Left kidney (tissue), 1 donor: ENCODE measurements at regions not wholly inside any gene's neighbourhood (a gene's known extent, or its start where the extent isn't known, plus 50 kb on each side); places are given as distances from the start of the nearest gene placed in this dataset.

Source experiments
- DNase-seq: peaks from one replicate; pipeline ENCODE4 v3.0.0-alpha.2; 2013

DNA sequence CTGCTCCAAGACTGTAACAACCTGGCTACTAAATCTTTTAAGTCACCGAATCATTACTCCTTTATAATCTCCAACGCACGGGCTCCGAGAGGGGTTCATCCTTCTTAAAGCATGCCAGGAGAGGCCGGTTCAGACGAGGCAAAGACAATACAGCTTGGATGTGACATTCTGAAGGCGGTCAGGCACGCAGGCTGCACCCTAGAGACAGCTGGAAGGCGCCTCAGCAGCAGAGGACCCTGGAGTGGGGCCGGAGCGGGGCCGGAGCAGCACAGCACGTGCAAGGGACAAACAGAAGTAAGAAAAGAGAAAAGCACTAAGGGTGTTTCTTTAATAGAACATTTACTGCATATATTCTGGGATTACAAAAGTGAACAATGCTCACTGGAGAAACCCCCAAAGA, 97.8 kb upstream of the PPP2R2D start:
- no peak for DNase-seq

DNA sequence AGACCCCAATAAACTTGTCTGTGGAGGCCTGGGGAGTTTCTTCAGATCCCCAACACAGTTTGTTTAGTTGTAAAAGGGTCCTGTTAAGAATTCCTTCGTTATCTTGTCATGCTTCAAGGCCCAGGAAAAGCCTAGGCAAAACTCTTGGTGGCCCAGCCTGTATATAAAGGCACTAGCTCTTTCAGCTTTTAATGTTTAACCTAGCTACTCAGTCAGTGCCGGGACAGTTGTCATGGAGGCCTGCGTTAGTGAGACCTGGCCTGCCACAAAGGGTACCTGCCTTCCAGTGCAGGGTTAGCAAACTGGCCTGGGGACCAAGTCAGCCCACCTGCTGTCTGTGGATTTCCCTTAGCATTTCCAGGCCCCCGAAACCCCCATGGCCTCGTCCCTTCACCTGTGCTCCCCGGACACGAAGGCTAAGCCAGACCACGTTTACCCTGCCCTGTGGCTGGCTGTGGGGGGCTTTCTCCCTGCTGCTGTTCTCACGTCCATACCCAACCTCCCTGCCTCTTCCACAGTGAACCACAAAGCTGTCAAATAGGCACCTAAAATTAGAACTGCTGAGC, 96.9 kb upstream of the PPP2R2D start:
- no peak for DNase-seq

DNA sequence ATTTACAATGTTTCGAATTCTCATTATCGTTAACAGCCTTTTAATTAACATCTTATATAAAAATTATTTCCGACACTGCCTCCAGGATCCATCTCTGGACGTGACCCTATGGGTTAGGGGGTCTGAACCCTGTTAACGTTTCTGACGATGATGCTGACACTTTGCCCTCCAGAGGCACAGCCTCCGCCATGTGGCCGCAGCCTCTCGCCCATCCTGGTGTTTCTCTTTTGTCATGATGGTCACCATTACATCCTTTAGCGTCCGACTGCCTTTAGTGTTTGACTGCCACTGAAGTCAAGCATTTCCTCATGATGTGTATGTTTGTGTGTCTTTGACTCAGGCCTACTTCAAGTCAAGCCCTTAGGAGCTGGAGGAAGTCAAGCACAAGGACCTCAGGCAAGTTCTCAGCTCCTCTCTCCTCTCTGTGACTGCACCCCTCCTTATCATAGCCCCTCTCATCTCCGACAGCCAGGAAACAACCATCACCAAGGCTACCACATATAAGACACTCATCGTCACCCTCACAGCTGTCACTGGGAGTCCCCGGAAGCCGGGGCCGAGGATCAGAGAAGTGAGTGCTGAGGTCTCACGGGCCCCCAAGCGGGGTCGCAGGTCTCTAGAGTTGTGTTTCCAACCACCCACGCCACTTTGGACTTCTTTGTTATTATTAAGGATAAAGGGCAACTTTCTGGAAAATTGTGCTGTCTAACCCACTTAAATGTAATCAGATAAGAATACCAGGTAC, 96.1 kb upstream of the PPP2R2D start:
- no peak for DNase-seq

GRCh38 chr10:131805696-131806095, 95.1 kb upstream of the PPP2R2D start:
- no peak for DNase-seq

DNA sequence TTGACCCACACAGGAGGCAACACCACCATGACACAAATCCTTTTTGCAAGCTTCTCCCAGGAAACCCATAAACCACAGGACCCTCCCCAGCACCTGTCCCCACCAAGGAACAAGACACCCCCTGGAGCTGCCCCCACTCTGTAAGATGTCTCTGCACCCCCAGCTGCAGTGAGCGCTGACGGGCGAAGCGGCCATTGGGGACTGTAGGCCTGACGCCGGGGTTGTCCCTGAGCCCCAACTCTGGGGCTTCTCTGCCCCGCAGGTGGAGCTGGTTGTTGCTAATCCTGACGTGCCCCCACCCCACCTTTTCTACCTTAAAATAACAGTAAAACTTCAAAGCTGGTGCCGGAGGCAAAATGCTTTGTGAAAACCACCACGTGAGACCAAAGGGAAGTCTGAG, 94.7 kb upstream of the PPP2R2D start:
- DNase-seq: no peak

- DNase-seq: no peak
Observed at GRCh38 chr10:131806646-131807317, 94.0 kb upstream of the PPP2R2D start.

DNA sequence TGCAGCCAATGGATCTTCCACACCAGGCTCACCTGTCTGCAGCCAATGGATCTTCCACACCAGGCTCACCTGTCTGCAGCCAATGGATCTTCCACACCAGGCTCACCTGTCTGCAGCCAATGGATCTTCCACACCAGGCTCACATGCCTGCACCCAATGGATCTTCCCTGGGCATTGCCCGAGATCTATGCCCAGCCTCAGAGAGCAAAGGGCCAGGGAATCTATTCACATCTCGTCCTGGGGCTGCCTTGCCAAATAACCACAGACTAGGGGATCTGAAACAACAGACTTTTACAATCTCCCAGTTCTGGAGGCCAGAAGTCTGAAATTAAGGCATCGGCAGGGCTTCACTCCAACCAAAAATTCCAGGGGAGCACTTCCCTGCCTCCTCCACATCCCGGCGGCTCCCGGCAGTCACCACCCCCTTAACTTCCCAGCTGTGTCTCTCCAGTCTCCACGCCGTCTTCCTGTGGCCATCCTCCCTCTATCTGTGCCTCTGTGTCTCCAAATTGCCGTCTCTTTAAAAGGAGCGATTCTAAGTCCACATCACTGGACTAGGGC, 92.4 kb upstream of the PPP2R2D start:
- DNase-seq: no peak

DNA sequence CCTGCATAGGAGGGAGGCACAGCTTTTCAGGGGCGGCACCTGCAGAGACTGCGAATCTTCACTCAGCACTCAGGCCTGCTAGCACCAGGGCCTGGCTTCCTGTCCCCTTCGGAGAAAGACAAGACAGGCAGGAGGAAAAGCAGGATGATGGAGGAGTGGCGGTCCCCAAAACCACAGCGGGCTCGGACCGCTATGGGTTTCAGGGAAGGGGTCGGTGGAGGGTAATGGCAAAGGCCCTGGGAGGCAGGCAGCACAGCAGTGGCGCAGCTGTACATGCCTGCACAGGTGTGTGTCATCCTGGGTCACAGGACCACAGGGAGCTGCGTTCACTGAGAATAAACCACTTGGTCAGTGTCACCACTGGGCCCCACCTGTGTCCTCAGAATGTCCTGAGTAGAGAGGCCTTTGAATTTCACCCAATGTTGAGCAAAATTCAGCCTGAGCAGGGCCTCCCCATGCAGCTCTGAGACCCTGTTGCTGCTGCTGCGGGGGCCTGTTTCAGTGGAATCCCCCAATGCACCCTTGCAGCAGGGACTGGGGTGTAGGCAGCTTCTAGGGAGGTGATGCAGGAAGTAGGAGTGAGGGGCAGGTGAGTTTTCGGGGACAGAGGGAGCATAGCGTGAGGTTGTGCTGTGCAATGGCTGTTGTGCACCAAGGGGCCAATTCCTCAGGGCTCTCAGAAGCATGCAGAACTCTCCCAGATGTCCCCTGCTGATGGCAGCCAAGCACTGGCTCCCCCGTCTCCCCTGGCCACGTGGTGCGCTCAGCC, 90.6 kb upstream of the PPP2R2D start:
- no peak for DNase-seq

DNA sequence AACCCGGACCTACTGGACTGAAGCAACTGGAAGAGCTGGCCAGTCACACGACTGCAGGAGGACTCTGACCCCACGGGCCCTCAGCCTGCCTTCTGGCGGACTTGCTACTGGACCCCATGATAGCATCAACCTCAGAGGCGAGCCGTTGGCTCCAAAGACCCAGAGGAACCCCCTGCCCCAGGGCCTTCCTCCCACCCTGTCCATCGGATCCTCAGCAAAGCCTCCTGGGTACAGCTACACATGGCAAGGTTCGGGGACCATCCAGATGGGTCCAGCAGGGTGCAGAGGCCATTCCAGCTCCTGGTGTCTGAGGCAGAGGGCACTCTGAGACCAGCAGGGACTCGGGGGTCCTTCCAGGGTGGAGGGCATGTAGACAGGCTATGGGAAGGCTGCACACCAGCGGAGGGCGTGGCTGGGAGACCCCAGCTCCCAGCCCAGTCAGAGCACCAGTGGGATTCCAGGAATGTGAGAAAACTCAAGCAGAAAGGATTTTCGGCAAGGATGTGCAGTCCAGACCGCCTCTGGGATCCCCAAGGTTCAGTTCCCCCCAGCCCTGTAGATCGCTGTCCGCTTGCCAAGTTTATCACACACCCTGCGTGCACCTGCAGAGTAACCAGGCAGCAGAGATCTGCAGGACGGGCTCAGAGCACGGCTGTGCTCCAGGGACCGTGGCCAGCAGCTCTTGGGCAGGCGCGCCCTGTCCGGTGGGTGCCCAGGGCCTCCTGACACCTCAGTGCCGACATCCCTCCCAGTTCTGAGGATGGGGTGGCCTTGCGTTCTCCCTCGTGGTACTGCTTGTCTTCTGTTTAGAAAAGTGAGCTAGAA, 89.8 kb upstream of the PPP2R2D start:
- DNase-seq: no peak

DNA sequence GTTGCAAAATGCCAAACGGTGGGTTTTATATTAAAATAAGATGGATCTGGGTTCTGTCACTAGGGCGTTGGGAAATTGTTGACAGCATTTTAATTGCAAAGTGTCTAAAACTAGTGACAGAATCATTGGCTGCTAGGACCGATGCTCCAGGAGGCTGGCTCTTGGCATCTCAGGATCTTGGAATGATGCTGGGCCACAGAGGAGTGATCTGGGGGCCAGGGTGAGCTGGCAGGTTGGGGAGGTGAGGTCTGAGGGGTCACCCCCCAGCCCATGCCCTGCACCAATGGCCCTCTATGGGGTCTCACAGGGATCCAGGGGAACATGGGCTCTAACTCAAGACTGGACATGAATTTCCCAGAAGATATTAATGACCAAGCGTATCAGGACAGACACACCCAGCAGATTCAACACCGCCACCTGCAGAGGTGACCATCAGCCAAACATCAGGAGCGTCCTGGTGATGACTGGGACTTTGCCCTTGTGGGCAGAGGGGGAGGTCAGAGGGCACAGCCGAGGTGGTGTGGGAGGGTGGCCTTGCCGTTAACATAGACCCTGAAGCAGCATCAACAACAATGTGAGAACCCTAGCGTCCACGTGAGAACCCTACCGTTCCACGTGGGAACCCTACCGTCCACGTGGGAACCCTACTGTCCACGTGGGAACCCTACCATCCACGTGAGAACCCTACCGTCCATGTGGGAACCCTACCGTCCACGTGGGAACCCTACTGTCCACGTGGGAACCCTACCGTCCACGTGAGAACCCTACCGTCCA, 89.0 kb upstream of the PPP2R2D start:
- no peak for DNase-seq

- no peak for DNase-seq
Observed at GRCh38 chr10:131812736-131813604, 87.8 kb upstream of the PPP2R2D start.

- DNase-seq: no peak
Observed at GRCh38 chr10:131814567-131815265, 86.1 kb upstream of the PPP2R2D start.

DNA sequence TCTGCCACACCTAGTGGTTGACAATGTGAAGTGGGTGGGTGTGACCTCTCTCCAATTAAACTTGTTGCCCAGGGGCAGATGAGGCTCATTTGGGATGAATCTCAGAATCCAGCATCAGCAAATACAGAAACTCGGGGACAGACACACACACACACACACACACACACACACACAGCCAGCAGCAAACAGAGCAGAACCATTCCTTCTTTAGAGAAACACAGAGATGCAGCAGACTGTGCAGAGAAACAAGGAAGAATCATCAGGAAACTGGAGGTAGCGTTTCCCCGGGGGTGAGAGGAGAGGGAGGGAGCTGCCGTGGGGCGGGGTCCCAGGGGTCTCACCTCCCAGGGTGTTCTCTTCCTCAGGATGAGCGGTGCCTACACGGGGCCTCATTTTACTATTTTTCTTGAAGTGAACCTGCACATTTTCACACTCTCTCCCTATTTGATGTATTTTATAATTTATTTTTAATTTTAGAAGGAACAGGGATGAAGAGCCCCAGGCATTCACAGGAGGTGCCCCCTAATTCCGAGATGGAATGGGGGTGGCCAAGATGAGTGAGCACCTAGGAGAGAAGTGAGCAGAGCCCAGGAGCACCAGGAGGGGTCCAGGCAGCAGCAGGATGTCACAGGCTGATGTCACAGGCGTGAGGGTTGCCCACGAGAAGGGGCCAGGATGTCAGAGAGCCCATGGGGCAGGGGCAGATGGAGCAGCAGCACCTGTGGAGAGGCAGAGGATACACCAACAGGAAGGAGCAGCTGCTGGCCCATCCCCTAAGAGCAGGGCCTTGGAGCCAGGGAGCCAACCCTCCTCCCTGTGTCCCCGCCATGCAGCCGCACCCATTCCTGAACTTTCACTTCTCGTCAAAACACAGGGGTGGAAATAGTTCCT, 85.3 kb upstream of the PPP2R2D start:
- DNase-seq: no peak

DNA sequence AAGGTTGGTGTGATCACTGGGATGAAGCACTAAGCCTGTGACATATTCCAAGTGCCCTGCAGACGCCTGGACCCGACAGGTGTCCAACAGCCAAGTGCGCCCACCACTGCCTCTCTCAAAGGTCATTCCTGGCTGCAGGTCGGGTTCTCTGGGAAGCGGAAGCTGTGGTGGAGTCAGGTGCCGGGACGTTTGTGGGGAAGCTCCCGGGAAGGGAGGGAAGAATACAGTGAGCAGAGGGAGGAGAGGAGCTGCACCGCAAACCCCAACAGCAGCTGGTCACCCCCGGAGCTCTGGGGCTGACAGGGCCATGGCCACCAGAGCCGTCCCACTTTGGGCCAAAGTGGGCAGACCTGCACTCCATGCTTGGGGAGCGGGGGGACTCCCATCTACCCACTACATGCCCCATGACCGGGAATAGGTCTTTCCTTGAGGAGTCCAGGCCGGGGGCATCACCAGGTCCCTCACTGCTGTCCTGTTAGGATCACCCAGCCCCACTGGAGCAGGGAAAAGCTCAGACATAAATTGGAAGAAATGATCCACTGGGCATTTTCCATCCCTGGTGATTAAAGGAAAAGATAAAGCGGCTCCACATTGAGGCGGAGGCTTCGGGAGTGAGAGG, 84.5 kb upstream of the PPP2R2D start:
- DNase-seq: no peak

DNA sequence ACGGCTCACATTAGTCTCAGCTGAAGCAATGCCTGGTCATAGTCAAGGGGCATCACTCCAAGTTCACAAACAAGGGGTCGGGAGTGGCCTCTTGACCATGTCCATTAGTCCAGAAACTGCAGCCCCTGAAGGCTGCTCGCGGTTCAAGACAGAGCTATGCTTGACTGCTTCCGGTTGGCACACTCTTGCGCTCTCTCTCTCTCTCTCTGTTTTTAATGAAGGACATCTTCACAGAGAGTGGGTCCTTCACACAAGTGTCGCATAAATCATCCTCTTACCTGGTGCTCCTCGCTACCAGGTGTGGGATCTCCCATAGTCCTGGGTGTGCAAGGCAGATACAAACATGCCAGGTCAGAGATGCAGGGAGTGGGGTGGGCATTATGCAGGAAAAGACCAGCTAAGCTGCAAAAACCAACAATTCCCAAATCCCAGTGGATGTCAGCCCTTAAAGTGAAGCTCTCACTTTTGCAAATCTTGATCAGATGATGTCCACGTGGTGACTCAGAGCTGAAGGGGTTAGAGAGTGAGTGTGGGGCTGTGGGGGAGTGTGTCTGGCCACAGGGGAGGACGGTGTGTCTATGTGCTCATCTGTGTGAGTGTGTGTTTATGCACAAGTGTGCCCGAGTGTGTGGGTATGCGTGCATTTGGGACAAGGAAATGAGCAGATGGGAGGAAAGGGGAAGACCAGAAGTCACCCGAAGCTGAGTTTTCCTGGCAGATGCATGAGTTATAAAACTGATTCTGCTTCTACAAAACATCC, 83.7 kb upstream of the PPP2R2D start:
- no peak for DNase-seq

DNA sequence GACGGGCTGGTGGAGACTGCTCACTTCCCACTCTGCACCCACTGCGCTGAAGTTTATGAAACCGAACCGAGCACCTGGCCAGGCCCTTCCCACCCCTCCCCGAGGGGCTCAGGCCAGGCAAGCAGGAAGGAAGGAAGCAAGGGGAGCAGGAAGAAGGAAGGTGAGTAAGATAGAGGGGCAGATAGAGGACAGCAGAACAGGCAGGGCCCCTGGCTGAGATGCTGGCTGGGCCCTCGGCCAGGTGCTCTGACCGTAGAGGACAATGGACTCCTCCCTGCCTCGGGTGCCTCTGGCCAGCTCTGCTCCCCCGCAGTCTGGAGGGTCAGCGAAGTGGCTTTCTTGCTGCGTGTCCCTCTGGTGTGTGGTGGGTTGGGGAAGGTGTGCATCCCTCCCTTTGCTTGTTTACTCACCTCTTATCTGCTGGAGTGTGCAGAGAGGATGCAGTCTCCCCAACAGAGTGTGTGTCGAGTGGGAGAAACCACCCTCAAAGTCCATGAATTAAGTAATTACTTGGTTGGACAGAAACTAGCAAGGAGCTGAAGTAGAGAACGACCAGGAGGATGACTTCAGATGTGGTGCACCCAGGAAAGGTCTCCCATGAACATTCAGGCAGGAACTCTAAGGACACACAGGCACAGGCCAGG, 82.8 kb upstream of the PPP2R2D start:
- no peak for DNase-seq
